ENCODE measurements at regions not wholly inside any gene's neighbourhood (a gene's known extent, or its start where the extent isn't known, plus 50 kb on each side); places are given as distances from the start of the nearest gene placed in this dataset.

GRCh38 chr2:120572226-120572625 lies 163.4 kb upstream of the GLI2 start:
- TF ChIP-seq CTCF (IDR thresholded peaks at IDR 0.05) (no peak), POLR2A (IDR thresholded peaks at IDR 0.05) (no peak)
